SH-SY5Y (cell line): ENCODE measurements at regions not wholly inside any gene's neighbourhood (a gene's known extent, or its start where the extent isn't known, plus 50 kb on each side); places are given as distances from the start of the nearest gene placed in this dataset.

ENCODE experiments used
- GATA2 ChIP-seq: IDR thresholded peaks from 2 replicates; pipeline ENCODE4 v1.6.1; 2011; ENCODE audit warnings: mild to moderate bottlenecking, low read depth, low read length
- GATA3 ChIP-seq: IDR thresholded peaks from 2 replicates; pipeline ENCODE4 v1.6.1; 2011; ENCODE audit warnings: low read depth, mild to moderate bottlenecking, low read length, moderate library complexity

DNA sequence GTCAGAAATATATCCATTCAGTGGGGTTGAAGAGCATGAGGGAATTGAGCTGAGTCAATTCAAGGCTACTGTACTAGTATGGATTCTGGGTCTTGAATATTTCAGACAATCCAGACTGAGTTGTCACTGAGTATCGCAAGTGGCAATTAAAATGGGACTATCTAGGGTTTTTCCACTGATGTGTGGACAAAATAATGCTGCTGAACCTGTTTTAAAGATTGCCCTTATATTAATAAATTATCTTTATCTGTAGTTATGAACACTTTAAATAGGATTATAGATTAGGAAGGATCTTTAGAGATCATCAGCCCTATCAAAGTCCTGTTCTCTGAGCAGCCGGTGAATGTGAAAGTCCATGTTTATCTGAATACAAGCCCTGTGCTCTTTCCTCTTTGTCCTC lies 478.3 kb upstream of the KIRREL3 start:
- TF ChIP-seq GATA3 (no peak), GATA2 (no peak)
